ENCODE measurements at regions not wholly inside any gene's neighbourhood (a gene's known extent, or its start where the extent isn't known, plus 50 kb on each side); places are given as distances from the start of the nearest gene placed in this dataset.

- no peak for TF ChIP-seq ZNF609 (CRISPR knock-in tag; IDR thresholded peaks at IDR 0.05; ENCODE audit: borderline replicate concordance)
- TF ChIP-seq ZNF530 (CRISPR knock-in tag; IDR thresholded peaks at IDR 0.05; ENCODE audit: low read depth), result no peak
- TF ChIP-seq EZH2 (conservative IDR thresholded peaks at IDR 0.05; ENCODE audit: low read depth, low read length), result no peak
- TF ChIP-seq JDP2 (CRISPR knock-in tag; IDR thresholded peaks at IDR 0.05; ENCODE audit: borderline replicate concordance), result no peak
- TF ChIP-seq DNMT3B (CRISPR knock-in tag; conservative IDR thresholded peaks at IDR 0.05), result no peak
- no peak for TF ChIP-seq HMGXB3 (CRISPR knock-in tag; IDR thresholded peaks at IDR 0.05; ENCODE audit: borderline replicate concordance)
These were observed 641.8 kb downstream of the TLE4 start for GRCh38 chr9:80213613-80214012.
